Activated T-cell treated with anti-CD3 and anti-CD28 coated beads, Interleukin-2, amount 50 U/mL, for 4 hours (primary cell): ENCODE measurements at regions not wholly inside any gene's neighbourhood (a gene's known extent, or its start where the extent isn't known, plus 50 kb on each side); places are given as distances from the start of the nearest gene placed in this dataset.

Experiments used
- ATAC-seq, 2 donors: fragments of 200-7000 bp; cut with Tn5 transposase; one replicate each; pipeline ENCODE4 v1.10.0; 2021
- DNase-seq: peaks from one replicate; pipeline ENCODE4 v3.0.0-alpha.2; 2020
- H3K27me3 Mint-ChIP-seq: one replicate; pipeline ENCODE4 v1.8.0; 2021; ENCODE audit warnings: low read depth, mixed read lengths
- H3K36me3 Mint-ChIP-seq: one replicate; pipeline ENCODE4 v1.8.0; 2022; ENCODE audit warnings: mixed read lengths; ENCODE audit not compliant: insufficient read depth
- H3K4me1 Mint-ChIP-seq: one replicate; pipeline ENCODE4 v1.8.0; 2021; ENCODE audit warnings: low read depth, mixed read lengths
- H3K4me3 Mint-ChIP-seq: one replicate; pipeline ENCODE4 v1.8.0; 2021; ENCODE audit warnings: mild to moderate bottlenecking, moderate library complexity, mixed read lengths
- H3K9me3 Mint-ChIP-seq: one replicate; pipeline ENCODE4 v1.8.0; 2021; ENCODE audit warnings: mixed read lengths

DNA sequence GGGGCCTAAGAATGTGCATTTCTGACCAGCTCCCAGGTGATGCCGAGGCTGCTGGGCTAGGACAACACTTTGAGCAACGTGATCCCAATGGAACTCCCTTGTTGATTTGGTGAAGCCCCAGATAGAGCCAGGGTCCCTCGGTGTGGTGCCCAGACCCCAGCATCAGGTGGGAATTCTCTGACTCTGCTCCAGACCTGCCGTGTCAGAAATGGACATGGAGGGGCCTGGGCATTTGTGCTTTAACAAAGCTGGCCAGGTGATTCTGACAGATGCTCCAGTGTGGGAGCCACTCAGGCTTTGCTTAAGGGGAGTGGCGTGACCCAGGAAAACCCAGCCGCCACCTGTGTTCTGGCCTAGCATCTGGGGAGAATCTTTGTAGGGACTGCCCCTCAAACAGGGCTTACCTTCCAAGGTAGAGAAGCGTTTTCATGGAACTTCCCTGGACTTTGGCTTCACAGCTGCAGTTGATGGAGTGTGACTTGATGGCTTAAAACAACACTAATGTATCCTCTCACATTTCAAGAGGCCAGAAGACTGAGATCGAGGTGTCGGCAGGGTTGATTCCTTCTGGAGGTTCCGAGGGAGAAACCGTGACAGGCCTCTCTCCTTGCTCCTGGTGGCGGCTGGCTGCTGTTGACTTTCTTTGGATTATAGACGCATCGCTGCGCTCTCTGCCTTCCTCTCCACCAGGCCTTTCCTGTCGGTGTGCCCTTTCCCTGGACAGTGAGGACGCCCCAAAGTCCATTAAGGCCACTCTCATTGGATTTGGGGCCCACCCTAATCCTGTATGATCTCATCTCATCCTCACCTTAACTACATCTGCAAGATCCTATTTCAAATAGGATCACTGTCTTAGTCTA is 57.0 kb upstream of the HDAC4 start:
- no peaks in the 10 kb centered on the region for H3K4me1 Mint-ChIP-seq
- peaks cover 14% of the 10 kb centered on the region for H3K27me3 Mint-ChIP-seq
- peaks cover 2% of the 10 kb centered on the region for H3K36me3 Mint-ChIP-seq
- no peak overlapping the region for H3K4me3 Mint-ChIP-seq
- H3K9me3 Mint-ChIP-seq, result peaks cover 17% of the 10 kb centered on the region
- DNase-seq (no peak), ATAC-seq (no peak)

DNA sequence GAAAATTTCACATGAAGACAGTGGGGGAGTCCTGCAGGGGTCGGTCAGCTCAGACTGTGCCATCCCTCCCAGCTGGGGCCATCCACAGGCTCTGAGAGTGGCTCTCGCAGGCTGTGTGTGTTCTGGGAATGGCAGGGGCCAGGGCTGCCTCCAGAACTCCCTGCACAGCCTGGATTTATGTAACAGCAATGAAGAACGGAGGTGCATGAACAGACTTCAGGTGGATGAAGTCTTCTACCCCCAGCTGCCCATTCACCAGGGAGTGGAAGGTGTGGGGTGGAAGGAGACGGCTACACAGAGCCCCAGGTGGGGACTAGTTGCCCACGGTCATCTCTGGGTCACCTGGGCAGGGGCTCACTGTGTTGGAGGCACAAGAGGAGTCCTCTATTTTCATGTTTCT is 56.1 kb upstream of the HDAC4 start:
- DNase-seq (no peak), ATAC-seq (no peak)
- Mint-ChIP-seq H3K27me3 (peaks cover 14% of the 10 kb centered on the region), H3K9me3 (peaks cover 24% of the 10 kb centered on the region), H3K4me1 (no peaks in the 10 kb centered on the region), H3K36me3 (peaks cover 2% of the 10 kb centered on the region), H3K4me3 (no peak overlapping the region)

DNA sequence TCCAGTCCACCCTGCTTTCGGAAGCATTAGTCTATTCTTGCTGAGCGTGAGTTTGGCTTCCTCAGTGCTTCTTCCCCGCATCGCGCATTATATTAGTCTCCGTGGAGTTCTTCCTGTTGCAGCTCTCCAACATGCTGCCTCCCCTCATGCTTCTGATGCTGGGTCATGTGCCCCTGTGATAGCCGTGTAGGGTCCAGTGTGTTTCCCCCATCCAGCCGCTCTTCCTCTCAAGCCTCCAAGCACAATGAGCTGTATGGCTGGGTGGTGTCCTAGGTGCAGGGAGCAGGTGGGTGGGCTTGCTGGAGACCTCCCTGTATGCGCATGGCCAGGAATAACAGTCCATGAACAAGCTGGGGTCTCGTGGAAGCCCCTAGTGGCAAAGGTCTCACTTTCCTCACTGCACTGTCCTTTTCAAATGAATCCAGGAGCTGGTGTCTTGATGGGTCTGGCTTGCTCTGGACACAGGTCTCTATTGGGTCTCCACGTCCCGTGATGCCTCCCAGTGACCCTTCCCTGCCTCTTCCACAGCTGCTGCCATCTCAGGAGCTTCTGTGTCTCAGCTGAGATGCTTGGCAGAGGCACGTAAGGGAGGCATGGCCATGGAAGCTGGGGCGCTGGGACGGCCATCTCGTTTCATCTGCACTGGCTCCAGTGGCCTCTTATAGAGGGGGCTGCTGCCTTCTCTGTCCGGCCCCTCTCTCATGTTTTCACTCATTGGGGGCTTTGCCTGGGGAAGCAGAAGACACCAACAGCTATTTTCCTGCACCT is 54.8 kb upstream of the HDAC4 start:
- ATAC-seq (no peak), DNase-seq (no peak)
- peaks cover 2% of the 10 kb centered on the region for H3K36me3 Mint-ChIP-seq
- peaks cover 14% of the 10 kb centered on the region for H3K27me3 Mint-ChIP-seq
- H3K4me1 Mint-ChIP-seq, result no peaks in the 10 kb centered on the region
- peaks cover 30% of the 10 kb centered on the region for H3K9me3 Mint-ChIP-seq
- no peak overlapping the region for H3K4me3 Mint-ChIP-seq

DNA sequence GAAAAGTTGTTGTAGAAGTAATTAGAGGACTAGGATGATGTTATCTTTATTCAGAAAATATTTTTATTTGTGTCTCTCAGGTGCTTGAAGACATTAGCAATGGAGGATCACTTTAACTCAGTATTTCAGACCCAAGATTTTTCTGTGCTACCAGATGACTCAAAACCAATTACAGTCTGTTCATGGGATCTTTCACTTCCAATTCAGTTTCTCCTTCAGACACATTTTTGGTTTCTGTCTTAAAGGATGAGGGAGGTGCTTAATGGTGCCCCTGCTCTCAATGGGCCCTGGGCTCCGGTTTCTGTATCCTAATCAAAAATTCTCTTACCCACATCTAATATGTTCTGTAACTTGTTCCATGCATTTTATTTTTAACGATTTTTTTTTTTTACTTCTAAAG is 53.7 kb upstream of the HDAC4 start:
- no peaks in the 10 kb centered on the region for H3K4me1 Mint-ChIP-seq

More for the DNA sequence above, 53.7 kb upstream of the HDAC4 start:
- peaks cover 2% of the 10 kb centered on the region for H3K36me3 Mint-ChIP-seq
- ATAC-seq, result peak in 1 of 2 donors; percentile 55
- DNase-seq, result no peak
- peaks cover 30% of the 10 kb centered on the region for H3K9me3 Mint-ChIP-seq
- no peak overlapping the region for H3K4me3 Mint-ChIP-seq
- H3K27me3 Mint-ChIP-seq, result peaks cover 14% of the 10 kb centered on the region
